GM19239 (cell line): ENCODE measurements at regions not wholly inside any gene's neighbourhood (a gene's known extent, or its start where the extent isn't known, plus 50 kb on each side); places are given as distances from the start of the nearest gene placed in this dataset.

ENCODE experiments used
- DNase-seq: peaks from one replicate; pipeline ENCODE4 v3.0.0; 2011; ENCODE audit warnings: low spot score; ENCODE audit not compliant: insufficient read length
- FAIRE-seq: peaks from 2 replicates; lab custom pipeline; 2011; peaks lifted over from hg19 to GRCh38; lab: Jason Lieb, UNC

DNA sequence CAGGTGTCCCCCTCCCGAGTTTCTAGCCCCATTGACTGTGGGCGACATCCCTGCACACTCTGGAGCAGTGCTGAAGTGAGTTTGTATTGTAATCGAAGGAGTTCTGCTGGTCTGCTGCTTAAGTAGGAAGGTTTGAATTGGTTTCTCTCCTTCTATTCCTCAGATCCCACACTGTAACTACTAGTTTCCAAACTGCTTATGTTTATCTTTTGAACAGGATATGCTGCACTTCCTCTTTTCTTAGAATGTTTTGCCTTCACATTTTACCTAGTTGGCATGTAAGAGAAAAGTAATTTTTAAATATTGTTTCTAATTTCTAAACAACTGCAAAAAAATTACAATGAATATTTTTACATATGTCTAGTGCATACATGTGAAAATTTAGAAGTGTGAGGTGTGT is 511.8 kb downstream of the KLF12 start:
- DNase-seq (no peak), FAIRE-seq (no peak)

DNA sequence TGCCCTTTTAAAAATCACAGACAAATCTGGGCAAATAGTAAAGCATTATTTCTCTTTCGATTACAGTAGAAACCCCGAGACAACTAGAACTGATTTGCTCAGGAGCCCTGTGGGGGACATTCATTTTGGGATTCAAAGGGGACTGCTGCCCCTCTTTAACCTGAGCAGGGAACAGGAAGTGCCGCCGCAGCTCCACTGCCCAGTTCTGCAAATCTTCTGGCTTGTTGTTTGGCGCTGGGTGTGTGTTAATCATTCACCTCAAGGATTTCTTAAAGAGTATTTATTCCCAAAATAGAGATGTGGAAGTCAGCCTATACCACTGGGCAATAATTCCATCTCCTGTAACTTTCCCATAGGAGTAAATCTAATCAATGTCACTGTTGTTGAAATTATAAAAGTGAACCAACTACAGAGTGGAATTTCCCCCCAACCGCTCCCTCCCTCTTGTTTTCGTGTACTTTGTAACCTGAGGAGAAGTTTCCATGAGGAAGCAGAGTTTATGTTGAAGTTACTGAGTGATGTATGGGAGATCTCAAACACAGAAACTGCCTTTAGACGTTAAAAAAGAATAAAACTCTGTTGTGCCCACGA is 515.8 kb downstream of the KLF12 start:
- no peak for FAIRE-seq
- no peak for DNase-seq

GRCh38 chr13:73616861-73617260 is 517.3 kb downstream of the KLF12 start:
- DNase-seq: no peak
- FAIRE-seq: no peak

- FAIRE-seq: no peak
- DNase-seq: no peak
These were observed 523.2 kb downstream of the KLF12 start for GRCh38 chr13:73610799-73611592.

DNA sequence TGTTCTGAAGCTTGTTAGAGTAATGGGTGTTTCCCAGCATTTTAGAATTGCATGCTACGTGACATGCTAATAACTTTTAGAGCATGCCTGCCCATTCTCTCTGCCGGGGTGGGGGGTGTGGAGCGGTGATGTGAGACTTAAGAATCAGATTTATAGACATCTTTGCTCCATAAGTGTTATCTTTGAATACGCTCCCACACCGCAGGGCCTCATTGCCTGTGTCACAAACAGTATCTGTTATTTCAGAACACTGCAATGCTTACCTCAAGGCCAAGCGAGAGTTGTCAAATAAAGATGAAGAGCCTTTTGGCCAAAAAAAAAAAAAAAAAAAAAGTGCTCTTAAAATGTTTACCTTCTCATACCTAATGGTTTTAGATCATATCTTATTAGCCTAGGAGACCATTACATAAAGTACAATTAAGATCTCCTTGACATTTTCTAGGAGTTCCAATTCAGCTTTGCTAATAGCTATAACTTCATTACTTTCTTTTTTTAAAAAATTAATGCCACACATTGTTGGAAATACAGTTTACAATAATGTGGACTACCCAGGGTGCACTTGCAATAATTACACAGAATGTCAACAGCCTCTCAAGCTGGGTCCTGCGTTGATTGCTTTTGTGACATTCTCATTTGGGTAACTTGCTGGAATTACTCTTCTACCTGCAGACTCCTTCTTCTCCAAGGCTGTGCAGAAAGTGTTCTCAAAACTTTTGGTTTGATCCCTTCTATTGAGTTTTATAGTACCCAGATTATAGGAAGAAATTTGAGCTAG is 525.3 kb downstream of the KLF12 start:
- FAIRE-seq (no peak), DNase-seq (no peak)

DNA sequence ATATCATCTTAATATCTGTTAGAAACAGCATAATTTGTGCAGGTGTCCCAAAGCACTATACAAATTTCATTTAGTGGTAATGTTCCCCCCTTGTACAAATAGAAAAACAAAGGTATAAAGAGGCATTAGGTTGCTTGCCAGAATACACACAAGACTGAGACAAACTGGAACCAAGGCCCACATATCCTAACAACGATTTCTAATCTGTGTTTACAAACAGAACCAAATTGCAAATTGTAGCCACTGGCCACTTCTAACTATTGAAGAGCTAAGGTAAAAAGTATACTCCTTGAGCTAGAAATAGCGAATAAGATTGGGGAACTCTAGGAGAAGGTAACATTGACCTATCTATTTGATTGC is 526.1 kb downstream of the KLF12 start:
- FAIRE-seq: no peak
- DNase-seq: no peak

GRCh38 chr13:73607489-73608156 is 526.6 kb downstream of the KLF12 start:
- DNase-seq (no peak), FAIRE-seq (no peak)

DNA sequence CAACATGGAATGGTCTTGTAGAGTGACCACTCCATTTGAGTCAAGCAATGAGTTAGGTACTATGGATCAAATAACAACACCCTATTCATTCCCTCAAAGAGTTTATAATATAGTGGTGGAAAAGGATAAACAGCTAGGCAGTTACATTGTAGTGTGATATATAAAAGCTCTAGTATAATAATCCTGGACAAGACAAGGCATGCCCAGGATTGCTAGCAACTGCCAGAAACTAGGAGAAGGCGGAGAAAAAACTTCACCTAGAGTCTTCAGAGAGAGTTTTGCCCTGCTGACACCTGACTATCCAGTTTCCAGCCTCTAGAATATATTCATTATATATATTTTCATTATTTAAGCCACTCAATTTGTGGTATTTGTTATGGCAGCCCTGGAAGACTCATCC is 530.6 kb downstream of the KLF12 start:
- FAIRE-seq (no peak), DNase-seq (no peak)

DNA sequence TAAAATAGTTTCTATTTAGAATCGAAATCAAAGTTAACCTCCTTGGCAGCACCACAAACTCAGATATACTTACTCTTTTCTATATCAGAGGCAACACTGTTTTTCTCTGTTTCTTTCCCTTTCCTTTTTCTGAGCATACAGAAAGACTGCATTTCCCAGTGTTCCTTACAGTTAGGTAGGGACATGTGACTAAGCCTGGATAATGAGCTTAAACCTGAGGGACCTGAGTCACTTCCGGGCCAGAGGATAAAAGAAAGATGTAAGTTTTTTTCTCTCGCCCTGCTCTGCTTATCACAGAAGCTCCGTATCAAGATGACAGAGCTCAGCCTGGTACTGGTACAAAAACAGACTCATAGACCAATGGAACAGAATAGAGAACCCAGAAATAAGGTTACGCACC is 531.9 kb downstream of the KLF12 start:
- DNase-seq: no peak

GRCh38 chr13:73601708-73602107 is 532.5 kb downstream of the KLF12 start:
- FAIRE-seq (no peak), DNase-seq (no peak)

More for the DNA sequence above, 531.9 kb downstream of the KLF12 start:
- no peak for FAIRE-seq

- DNase-seq (no peak), FAIRE-seq (no peak)
These were observed 534.7 kb downstream of the KLF12 start for GRCh38 chr13:73599232-73600128.

DNA sequence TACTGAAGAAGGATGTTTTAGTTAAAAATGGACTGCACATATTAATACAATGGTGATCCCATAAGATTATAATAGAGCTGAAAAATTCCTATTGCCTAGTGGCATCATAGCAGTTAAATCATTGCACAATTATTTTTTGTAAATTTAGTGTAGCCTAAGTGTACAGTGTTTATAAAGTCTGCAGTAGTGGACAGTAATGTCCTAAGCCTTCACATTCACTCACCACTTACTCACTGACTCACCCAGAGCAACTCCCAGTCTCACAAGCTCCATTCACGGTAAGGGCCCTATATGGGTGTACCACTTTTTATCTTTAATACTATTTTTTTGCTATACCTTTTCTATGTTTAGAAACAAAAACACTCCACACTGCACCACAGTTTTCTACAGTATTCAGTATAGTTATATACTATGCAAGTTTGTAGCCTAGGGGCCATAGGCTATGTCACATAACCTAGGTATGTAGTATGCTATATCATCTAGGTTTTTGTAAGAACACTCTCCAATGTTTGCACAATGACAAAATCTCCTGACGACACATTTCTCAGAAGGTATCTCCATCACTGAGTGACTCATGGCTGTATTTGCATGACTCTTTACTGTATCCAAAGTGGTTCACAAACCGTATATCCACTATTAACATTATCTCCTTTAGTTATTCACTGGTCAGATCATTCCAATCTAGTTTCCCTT is 536.0 kb downstream of the KLF12 start:
- DNase-seq (no peak), FAIRE-seq (no peak)

- no peak for DNase-seq
- no peak for FAIRE-seq
These were observed 537.6 kb downstream of the KLF5 start for GRCh38 chr13:73596382-73596781.

GRCh38 chr13:73593199-73593765 is 534.5 kb downstream of the KLF5 start:
- DNase-seq (no peak), FAIRE-seq (no peak)

GRCh38 chr13:73591861-73592260 is 533.1 kb downstream of the KLF5 start:
- DNase-seq (no peak), FAIRE-seq (no peak)

DNA sequence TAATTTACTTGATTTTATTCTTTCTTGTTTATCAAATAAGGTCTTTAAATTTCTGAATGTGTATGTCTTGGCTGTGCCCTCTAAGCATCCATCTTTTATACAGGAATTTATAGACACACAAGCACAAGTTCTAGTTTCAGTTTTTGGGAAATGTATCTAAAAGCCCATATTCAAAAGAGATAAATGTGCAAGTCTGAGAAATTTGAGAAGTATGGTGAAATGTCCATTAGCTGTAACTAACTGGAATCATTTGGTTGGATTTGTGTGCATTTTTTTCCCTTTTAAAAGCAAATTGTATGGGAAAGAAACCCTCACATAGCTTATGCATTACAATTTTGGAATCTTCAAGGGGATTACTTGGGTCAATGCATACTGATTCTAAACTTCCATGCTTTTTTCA is 532.0 kb downstream of the KLF5 start:
- FAIRE-seq (no peak), DNase-seq (no peak)

GRCh38 chr13:73585236-73585635 is 526.4 kb downstream of the KLF5 start:
- FAIRE-seq: no peak
- no peak for DNase-seq

GRCh38 chr13:73583331-73583730 is 524.5 kb downstream of the KLF5 start:
- no peak for DNase-seq
- FAIRE-seq: no peak
